ENCODE measurements at regions not wholly inside any gene's neighbourhood (a gene's known extent, or its start where the extent isn't known, plus 50 kb on each side); places are given as distances from the start of the nearest gene placed in this dataset.

DNA sequence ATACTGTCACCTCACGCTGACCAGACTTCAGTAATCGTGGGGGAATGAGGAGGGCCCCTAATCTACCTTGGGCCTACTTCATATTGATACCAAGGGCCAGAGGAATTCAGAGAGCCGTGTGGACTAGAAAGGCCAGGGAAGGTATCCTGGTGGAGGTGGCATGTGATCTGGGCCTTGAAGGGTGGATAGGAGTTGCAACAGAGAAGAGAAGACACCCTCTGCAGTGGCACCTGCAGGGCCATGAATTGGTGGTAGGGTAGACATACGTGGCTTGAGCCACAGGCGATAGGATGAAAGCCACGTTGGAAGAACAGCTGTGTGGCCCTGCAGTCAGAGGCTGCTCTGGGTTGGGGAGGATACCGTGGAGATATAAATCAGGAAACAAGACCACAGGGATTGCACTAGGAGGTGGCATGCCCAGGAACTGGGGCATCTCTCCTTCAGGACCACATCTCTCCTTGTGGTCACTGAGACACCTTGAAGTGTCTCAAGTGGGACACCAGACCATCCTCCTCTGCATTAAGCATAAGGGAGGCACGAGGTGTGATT is 141.4 kb downstream of the CYP26B1 start:
- TF ChIP-seq, protein P1, sequence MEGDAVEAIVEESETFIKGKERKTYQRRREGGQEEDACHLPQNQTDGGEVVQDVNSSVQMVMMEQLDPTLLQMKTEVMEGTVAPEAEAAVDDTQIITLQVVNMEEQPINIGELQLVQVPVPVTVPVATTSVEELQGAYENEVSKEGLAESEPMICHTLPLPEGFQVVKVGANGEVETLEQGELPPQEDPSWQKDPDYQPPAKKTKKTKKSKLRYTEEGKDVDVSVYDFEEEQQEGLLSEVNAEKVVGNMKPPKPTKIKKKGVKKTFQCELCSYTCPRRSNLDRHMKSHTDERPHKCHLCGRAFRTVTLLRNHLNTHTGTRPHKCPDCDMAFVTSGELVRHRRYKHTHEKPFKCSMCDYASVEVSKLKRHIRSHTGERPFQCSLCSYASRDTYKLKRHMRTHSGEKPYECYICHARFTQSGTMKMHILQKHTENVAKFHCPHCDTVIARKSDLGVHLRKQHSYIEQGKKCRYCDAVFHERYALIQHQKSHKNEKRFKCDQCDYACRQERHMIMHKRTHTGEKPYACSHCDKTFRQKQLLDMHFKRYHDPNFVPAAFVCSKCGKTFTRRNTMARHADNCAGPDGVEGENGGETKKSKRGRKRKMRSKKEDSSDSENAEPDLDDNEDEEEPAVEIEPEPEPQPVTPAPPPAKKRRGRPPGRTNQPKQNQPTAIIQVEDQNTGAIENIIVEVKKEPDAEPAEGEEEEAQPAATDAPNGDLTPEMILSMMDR (IDR thresholded peaks at IDR 0.05; ENCODE audit: low read length): no peak
- TF ChIP-seq EZH2 (optimal IDR thresholded peaks at IDR 0.05; ENCODE audit: low read depth, low read length) (no peak), EZH2phosphoT487 (IDR thresholded peaks at IDR 0.05; ENCODE audit: low read length) (no peak)

Measured in MM.1S (cell line).